HEK293 (cell line): ENCODE measurements at regions not wholly inside any gene's neighbourhood (a gene's known extent, or its start where the extent isn't known, plus 50 kb on each side); places are given as distances from the start of the nearest gene placed in this dataset.

ENCODE experiments used
- CTCF ChIA-PET: fragments of 350-600 bp; formaldehyde crosslinking; extraction: SDS; loops from one replicate; lab custom pipeline; 2021; ENCODE audit warnings: antibody characterized with exemption; lab: Yijun Ruan, JAX
- POLR2A ChIA-PET: fragments of 300-600 bp; formaldehyde crosslinking; extraction: SDS; loops from one replicate; lab custom pipeline; 2020; ENCODE audit warnings: antibody characterized with exemption, inconsistent platforms; lab: Yijun Ruan, JAX
- H3K27ac ChIP-seq: fragments of 200-500 bp; sonication (Bioruptor generic); 2 replicates; pipeline ENCODE4 v1.5.1; 2014; ENCODE audit warnings: low read depth, low read length, control low read depth, inconsistent platforms; ENCODE audit errors: extremely low read depth
- H3K36me3 ChIP-seq, 2 experiments: fragments of 200-500 bp in 1 of 2; sonication (Bioruptor generic) in 1 of 2; 1 replicate in 1 of 2; 2 replicates in 1 of 2; pipeline ENCODE4 v1.5.1; 2014 to 2017; ENCODE audit warnings: inconsistent platforms in 2 of 2, low read length in 2 of 2; ENCODE audit not compliant: control insufficient read depth in 2 of 2, insufficient read depth in 1 of 2
- H3K4me1 ChIP-seq: fragments of 200-500 bp; sonication (Bioruptor generic); 2 replicates; pipeline ENCODE4 v1.5.1; 2014; ENCODE audit warnings: mild to moderate bottlenecking, low read length, inconsistent platforms; ENCODE audit not compliant: control insufficient read depth, insufficient read depth
- H3K4me3 ChIP-seq: 2 replicates; pipeline ENCODE4 v1.5.1; 2011; ENCODE audit warnings: low read depth, mild to moderate bottlenecking, control low read depth, low read length, moderate library complexity
- H3K9me3 ChIP-seq: fragments of 200-500 bp; sonication (Bioruptor generic); 2 replicates; pipeline ENCODE4 v1.5.1; 2014; ENCODE audit warnings: low read depth, low read length, inconsistent platforms; ENCODE audit not compliant: control insufficient read depth, insufficient read depth
- IKZF3 ChIP-seq: fragments of 450-650 bp; IDR thresholded peaks from 2 replicates; pipeline ENCODE4 v1.5.0; 2018; ENCODE audit warnings: missing biosample characterization, mild to moderate bottlenecking, missing genetic modification characterization, moderate library complexity
- REPIN1 ChIP-seq: fragments of 450-650 bp; formaldehyde crosslinking; IDR thresholded peaks from 2 replicates; pipeline ENCODE4 v1.5.1; 2017; ENCODE audit warnings: missing biosample characterization, missing genetic modification characterization, low read depth
- SETDB1 ChIP-seq: IDR thresholded peaks from one replicate; pipeline ENCODE4 v1.6.1; 2017; ENCODE audit warnings: mild to moderate bottlenecking, low read length, moderate library complexity, mixed read lengths; ENCODE audit not compliant: insufficient read length
- ZBTB1 ChIP-seq: fragments of 450-650 bp; formaldehyde crosslinking; IDR thresholded peaks from 2 replicates; pipeline ENCODE4 v1.5.1; 2016; ENCODE audit warnings: missing biosample characterization, missing genetic modification characterization
- ZFHX2 ChIP-seq: fragments of 450-650 bp; formaldehyde crosslinking; conservative IDR thresholded peaks from 2 replicates; pipeline ENCODE4 v1.5.1; 2016; ENCODE audit warnings: missing biosample characterization, missing genetic modification characterization
- ZNF211 ChIP-seq: fragments of 450-650 bp; formaldehyde crosslinking; IDR thresholded peaks from 2 replicates; pipeline ENCODE4 v1.5.1; 2016; ENCODE audit warnings: low read depth, missing biosample characterization, missing genetic modification characterization
- ZNF23 ChIP-seq: fragments of 450-650 bp; formaldehyde crosslinking; IDR thresholded peaks from 2 replicates; pipeline ENCODE4 v1.5.1; 2016; ENCODE audit warnings: missing biosample characterization, missing genetic modification characterization, borderline replicate concordance
- ZNF24 ChIP-seq: fragments of 450-650 bp; formaldehyde crosslinking; IDR thresholded peaks from 2 replicates; pipeline ENCODE4 v1.5.1; 2016; ENCODE audit warnings: missing biosample characterization, missing genetic modification characterization
- ZNF366 ChIP-seq: fragments of 450-650 bp; formaldehyde crosslinking; conservative IDR thresholded peaks from 2 replicates; pipeline ENCODE4 v1.5.1; 2016; ENCODE audit warnings: missing biosample characterization, missing genetic modification characterization
- ZNF394 ChIP-seq: fragments of 450-650 bp; formaldehyde crosslinking; IDR thresholded peaks from 2 replicates; pipeline ENCODE4 v1.5.1; 2016; ENCODE audit warnings: missing biosample characterization, missing genetic modification characterization, mild to moderate bottlenecking, moderate library complexity, borderline replicate concordance
- ZNF433 ChIP-seq: fragments of 450-650 bp; formaldehyde crosslinking; IDR thresholded peaks from 2 replicates; pipeline ENCODE4 v1.5.1; 2016; ENCODE audit warnings: missing biosample characterization, missing genetic modification characterization, low read depth
- ZNF530 ChIP-seq: fragments of 450-650 bp; formaldehyde crosslinking; IDR thresholded peaks from 2 replicates; pipeline ENCODE4 v1.5.1; 2016; ENCODE audit warnings: low read depth, missing biosample characterization, missing genetic modification characterization
- ZNF621 ChIP-seq: fragments of 450-650 bp; formaldehyde crosslinking; IDR thresholded peaks from 2 replicates; pipeline ENCODE4 v1.5.1; 2017; ENCODE audit warnings: missing biosample characterization, missing genetic modification characterization
- ZNF623 ChIP-seq: fragments of 450-650 bp; formaldehyde crosslinking; IDR thresholded peaks from 2 replicates; pipeline ENCODE4 v1.5.1; 2016; ENCODE audit warnings: missing biosample characterization, missing genetic modification characterization
- ZNF624 ChIP-seq: fragments of 450-650 bp; formaldehyde crosslinking; IDR thresholded peaks from 2 replicates; pipeline ENCODE4 v1.5.1; 2017; ENCODE audit warnings: missing biosample characterization, missing genetic modification characterization
- ZNF701 ChIP-seq: fragments of 450-650 bp; formaldehyde crosslinking; IDR thresholded peaks from 2 replicates; pipeline ENCODE4 v1.5.1; 2016; ENCODE audit warnings: missing biosample characterization, missing genetic modification characterization
- ZNF792 ChIP-seq: fragments of 450-650 bp; formaldehyde crosslinking; IDR thresholded peaks from 2 replicates; pipeline ENCODE4 v1.5.1; 2016; ENCODE audit warnings: missing biosample characterization, missing genetic modification characterization
- ZSCAN4 ChIP-seq: fragments of 450-650 bp; formaldehyde crosslinking; IDR thresholded peaks from 2 replicates; pipeline ENCODE4 v1.5.1; 2017; ENCODE audit warnings: missing biosample characterization, missing genetic modification characterization
- TF ChIP-seq, protein P1 (sequence below): fragments of 450-650 bp; formaldehyde crosslinking; IDR thresholded peaks from 2 replicates; pipeline ENCODE4 v1.5.1; 2016; ENCODE audit warnings: missing biosample characterization, missing genetic modification characterization

GRCh38 chr19:31701146-31701545 lies 351.9 kb upstream of the TSHZ3 start:
- Histone ChIP-seq H3K4me3 (no peak overlapping the region), H3K36me3 (no peaks in the 10 kb centered on the region), H3K9me3 (peaks cover 11% of the 10 kb centered on the region), H3K4me1 (0 out of 2 replicates have a peak, but pooled peaks cover 2% of the 10 kb centered on the region), H3K27ac (no peak overlapping the region)
- TF ChIP-seq ZBTB1 (tag by site-specific recombination) (no peak), ZNF621 (tag by site-specific recombination) (no peak), ZNF792 (tag by site-specific recombination) (no peak)
- POLR2A ChIA-PET: no interaction called here
- CTCF ChIA-PET: no interaction called here

GRCh38 chr19:31705656-31706055 lies 356.4 kb upstream of the TSHZ3 start:
- CTCF ChIA-PET: interaction anchor here (1.1 to 1.4 kb wide), 3 partner anchors 9 to 519 kb away, joined by 3 to 5 read pairs (median 4); no protein-coding TSS in a partner anchor

GRCh38 chr19:31706131-31706530 lies 356.9 kb upstream of the TSHZ3 start:
- no peak overlapping the region for H3K27ac ChIP-seq
- no peak overlapping the region for H3K4me3 ChIP-seq
- no peak for TF ChIP-seq ZFHX2 (tag by site-specific recombination)
- TF ChIP-seq ZNF366 (tag by site-specific recombination): no peak
- no peak for TF ChIP-seq ZNF23 (tag by site-specific recombination)
- no peak for TF ChIP-seq ZNF211 (tag by site-specific recombination)
- no peak for TF ChIP-seq SETDB1
- TF ChIP-seq IKZF3 (tag by site-specific recombination): no peak
- TF ChIP-seq, all 188 proteins: peak for 0
- no peaks in the 10 kb centered on the region for H3K36me3 ChIP-seq
- ChIA-PET CTCF (interaction anchor here (1.1 to 1.4 kb wide), 3 partner anchors 9 to 519 kb away, joined by 3 to 5 read pairs (median 4); no protein-coding TSS in a partner anchor), POLR2A (no interaction called here)
- no peaks in the 10 kb centered on the region for H3K4me1 ChIP-seq
- peaks cover 11% of the 10 kb centered on the region for H3K9me3 ChIP-seq

More at GRCh38 chr19:31705656-31706055, 356.4 kb upstream of the TSHZ3 start:
- H3K36me3 ChIP-seq: no peaks in the 10 kb centered on the region
- peaks cover 11% of the 10 kb centered on the region for H3K9me3 ChIP-seq
- no peak for TF ChIP-seq ZNF623 (tag by site-specific recombination)
- TF ChIP-seq ZNF24 (tag by site-specific recombination): no peak
- no peak for TF ChIP-seq ZNF701 (tag by site-specific recombination)
- no peak for TF ChIP-seq REPIN1 (tag by site-specific recombination)
- TF ChIP-seq, all 188 proteins: peak for 0
- POLR2A ChIA-PET: no interaction called here
- Histone ChIP-seq H3K27ac (no peak overlapping the region), H3K4me3 (no peak overlapping the region), H3K4me1 (0 out of 2 replicates have a peak, but pooled peaks cover 2% of the 10 kb centered on the region)

DNA sequence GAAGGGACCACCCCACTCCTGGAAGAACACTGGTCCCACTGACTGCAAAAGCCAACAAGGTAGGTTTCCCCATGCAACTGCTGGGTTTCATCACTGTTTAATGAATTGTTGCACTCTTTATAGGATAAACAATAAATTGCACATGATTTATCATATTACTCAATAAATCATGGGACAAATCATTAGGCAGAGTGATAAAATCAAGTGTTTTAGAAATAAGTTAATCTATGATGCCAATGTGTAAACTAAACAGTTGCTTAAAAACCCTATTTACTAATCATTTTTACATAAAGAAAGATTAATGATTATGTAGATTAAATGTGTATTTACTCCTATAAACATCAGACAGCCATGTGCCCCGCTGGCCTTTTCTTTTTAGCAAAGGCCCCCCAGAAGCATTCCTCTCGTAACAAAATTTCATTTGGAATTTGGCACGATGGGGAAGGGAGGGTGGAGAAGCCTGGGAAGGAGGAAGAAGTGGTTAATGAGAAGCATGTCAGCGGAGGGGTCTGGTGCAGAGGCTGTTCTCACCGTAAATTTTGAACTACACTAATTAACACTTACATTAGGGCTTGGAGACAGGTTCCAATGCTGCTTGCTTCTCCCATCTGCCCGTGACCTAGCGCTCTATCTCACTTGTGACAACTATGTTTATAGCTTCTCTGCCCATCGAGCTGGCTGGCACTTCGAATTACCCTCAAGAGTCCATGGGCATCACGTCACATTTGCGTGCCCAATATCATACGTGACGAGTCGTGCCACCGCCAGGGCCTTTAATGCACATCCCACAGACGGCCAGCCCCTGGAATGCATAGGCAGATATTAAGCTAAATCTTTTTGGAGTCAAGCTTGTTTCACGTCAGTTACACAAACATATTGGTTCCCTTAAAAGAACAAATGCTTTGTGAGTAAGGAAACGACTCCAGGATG lies 357.7 kb upstream of the TSHZ3 start:
- no peaks in the 10 kb centered on the region for H3K36me3 ChIP-seq
- CTCF ChIA-PET: interaction anchor here (0.6 to 0.7 kb wide), 3 partner anchors 332 to 1037 kb away, joined by 3 to 4 read pairs (median 3); no protein-coding TSS in a partner anchor
- H3K27ac ChIP-seq: no peak overlapping the region
- peaks cover 11% of the 10 kb centered on the region for H3K9me3 ChIP-seq
- POLR2A ChIA-PET: no interaction called here
- H3K4me1 ChIP-seq: no peaks in the 10 kb centered on the region
- TF ChIP-seq ZNF433 (tag by site-specific recombination): no peak
- H3K4me3 ChIP-seq: no peak overlapping the region

GRCh38 chr19:31708520-31708919 lies 359.3 kb upstream of the TSHZ3 start:
- H3K9me3 ChIP-seq: peaks cover 10% of the 10 kb centered on the region
- no peak overlapping the region for H3K4me3 ChIP-seq
- H3K36me3 ChIP-seq: no peaks in the 10 kb centered on the region
- ChIA-PET POLR2A (no interaction called here), CTCF (interaction anchor here (0.9 kb wide), 2 partner anchors 8 to 28 kb away, joined by 3 to 4 read pairs; no protein-coding TSS in a partner anchor)
- H3K4me1 ChIP-seq: no peaks in the 10 kb centered on the region
- H3K27ac ChIP-seq: no peak overlapping the region
- TF ChIP-seq ZSCAN4 (tag by site-specific recombination): no peak
- TF ChIP-seq ZNF530 (tag by site-specific recombination): no peak
- no peak for TF ChIP-seq ZNF624
- no peak for TF ChIP-seq ZNF394
- TF ChIP-seq, protein P1, sequence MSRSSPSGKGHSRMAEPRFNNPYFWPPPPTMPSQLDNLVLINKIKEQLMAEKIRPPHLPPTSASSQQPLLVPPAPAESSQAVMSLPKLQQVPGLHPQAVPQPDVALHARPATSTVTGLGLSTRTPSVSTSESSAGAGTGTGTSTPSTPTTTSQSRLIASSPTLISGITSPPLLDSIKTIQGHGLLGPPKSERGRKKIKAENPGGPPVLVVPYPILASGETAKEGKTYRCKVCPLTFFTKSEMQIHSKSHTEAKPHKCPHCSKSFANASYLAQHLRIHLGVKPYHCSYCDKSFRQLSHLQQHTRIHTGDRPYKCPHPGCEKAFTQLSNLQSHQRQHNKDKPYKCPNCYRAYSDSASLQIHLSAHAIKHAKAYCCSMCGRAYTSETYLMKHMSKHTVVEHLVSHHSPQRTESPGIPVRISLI: no peak
